Upper lobe of left lung (tissue), 4 donors: ENCODE measurements at regions not wholly inside any gene's neighbourhood (a gene's known extent, or its start where the extent isn't known, plus 50 kb on each side); places are given as distances from the start of the nearest gene placed in this dataset.
"Not testable (repeated sequence)": the region's sequence is repeated elsewhere in the genome, so short reads cannot be mapped to it uniquely, and the experiment has no call there.

ENCODE experiments used
- CTCF ChIP-seq, 6 experiments: fragments of 450-650 bp in 4 of 6; fragments of 200-600 bp in 2 of 6; sonication (generic) in 2 of 6; IDR thresholded peaks; one replicate each; pipeline ENCODE4 v1.5.1; 2016 to 2019; ENCODE audit warnings: antibody characterized with exemption in 6 of 6
- EP300 ChIP-seq, 4 donors: sonication (generic); formaldehyde crosslinking; IDR thresholded peaks; one replicate each; pipeline ENCODE4 v1.5.1; 2017; ENCODE audit warnings: antibody characterized with exemption in 4 of 4, control low read depth in 2 of 4

- not testable (repeated sequence) for TF ChIP-seq CTCF, EP300 (IDR thresholded peaks at IDR 0.05)
Observed at GRCh38 chr22:11026541-11026940, 4501.5 kb upstream of the OR11H1 start.
